H7 (cell line): ENCODE measurements at regions not wholly inside any gene's neighbourhood (a gene's known extent, or its start where the extent isn't known, plus 50 kb on each side); places are given as distances from the start of the nearest gene placed in this dataset.

Experiments
- DNase-seq: peaks from one replicate; pipeline ENCODE4 v3.0.0; 2012
- H3K27me3 ChIP-seq: 2 replicates; pipeline ENCODE4 v1.6.0; 2011; ENCODE audit warnings: mild to moderate bottlenecking, low read length; ENCODE audit not compliant: control insufficient read depth, insufficient read depth
- H3K36me3 ChIP-seq: replicated peaks from 2 replicates; pipeline ENCODE4 v1.5.1; 2011; ENCODE audit warnings: low read length; ENCODE audit not compliant: control insufficient read depth, insufficient read depth
- H3K4me3 ChIP-seq: 2 replicates; pipeline ENCODE4 v1.5.1; 2011; ENCODE audit warnings: low read depth, mild to moderate bottlenecking, control low read depth, low read length, moderate library complexity; ENCODE audit not compliant: insufficient read depth

- no peaks in the 10 kb centered on the region for H3K36me3 ChIP-seq
- no peak for DNase-seq
- no peak overlapping the region for H3K4me3 ChIP-seq
- no peaks in the 10 kb centered on the region for H3K27me3 ChIP-seq
Measured at GRCh38 chr13:110773480-110773879, 60.0 kb downstream of the ING1 start.

GRCh38 chr13:110774051-110774450 is 60.6 kb downstream of the ING1 start:
- no peak for DNase-seq
- H3K4me3 ChIP-seq, result no peak overlapping the region
- H3K27me3 ChIP-seq, result no peaks in the 10 kb centered on the region

DNA sequence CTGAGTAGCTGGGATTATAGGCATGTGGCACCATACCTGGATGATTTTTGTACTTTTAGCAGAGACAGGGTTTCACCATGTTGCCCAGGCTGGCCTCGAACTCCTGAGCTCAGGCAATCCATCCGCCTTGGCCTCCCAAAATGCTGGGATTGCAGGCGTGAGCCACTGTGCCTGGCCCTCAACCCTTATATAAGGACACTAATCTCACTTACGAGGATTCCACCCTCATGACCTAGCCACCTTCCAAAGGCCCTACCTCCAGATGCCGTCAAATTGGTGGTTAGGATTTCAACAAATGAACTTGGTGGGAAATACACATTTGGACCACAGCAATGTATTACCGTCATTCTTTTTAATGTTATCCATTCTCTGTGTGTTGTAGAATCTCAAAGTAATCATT is 61.0 kb downstream of the ING1 start:
- DNase-seq, result no peak
- Histone ChIP-seq H3K4me3 (no peak overlapping the region), H3K36me3 (no peaks in the 10 kb centered on the region), H3K27me3 (no peaks in the 10 kb centered on the region)

More at GRCh38 chr13:110774051-110774450, 60.6 kb downstream of the ING1 start:
- no peaks in the 10 kb centered on the region for H3K36me3 ChIP-seq

DNA sequence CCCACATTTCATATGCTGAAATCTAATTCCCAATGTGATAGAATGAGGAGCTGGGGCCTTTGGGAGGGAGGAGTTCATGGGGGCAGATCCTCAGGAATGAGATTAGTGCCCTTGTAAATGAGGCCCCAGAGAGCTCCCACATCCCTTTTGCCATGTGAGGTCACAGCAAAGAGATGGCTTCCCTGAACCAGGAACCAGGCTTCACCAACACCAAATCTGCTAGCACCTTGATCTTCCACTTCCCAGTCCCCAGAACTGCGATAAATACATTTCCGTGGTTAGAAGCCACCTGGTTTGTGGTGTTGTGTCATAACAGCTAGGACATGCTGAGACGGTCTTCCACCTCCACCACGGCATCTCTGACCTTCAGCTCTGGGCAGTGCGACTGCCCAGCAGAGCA is 62.1 kb downstream of the ING1 start:
- no peak overlapping the region for H3K4me3 ChIP-seq
- no peak for DNase-seq
- no peaks in the 10 kb centered on the region for H3K36me3 ChIP-seq
- no peaks in the 10 kb centered on the region for H3K27me3 ChIP-seq

DNA sequence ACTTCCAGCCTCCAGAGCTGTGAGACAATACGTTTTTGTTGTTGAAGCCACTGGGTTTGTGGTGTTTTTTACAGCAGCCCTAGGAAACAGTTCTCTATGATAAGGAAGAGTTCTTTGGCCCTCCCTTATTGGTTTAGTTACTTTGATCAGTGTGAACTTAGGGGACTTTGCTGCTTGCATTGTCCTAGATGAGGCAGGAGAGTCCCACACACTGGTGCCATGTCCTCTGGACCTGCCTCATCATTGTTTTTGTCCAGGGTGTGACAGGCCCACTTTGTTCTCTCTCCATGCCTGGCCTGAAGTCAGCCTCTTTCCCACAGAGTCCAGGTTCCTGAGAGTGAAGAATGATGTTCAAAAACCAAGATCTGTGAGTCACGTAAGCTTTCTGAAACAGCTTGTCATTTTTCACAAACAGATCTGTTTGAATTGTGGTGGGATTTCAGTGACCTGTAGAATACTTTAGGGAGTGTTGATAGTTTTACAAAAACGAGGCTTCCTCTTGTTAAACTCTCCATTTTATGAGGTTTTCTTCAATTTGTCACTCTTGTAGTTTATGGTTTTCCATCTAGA is 63.8 kb downstream of the ING1 start:
- Histone ChIP-seq H3K27me3 (no peaks in the 10 kb centered on the region), H3K36me3 (no peaks in the 10 kb centered on the region), H3K4me3 (no peak overlapping the region)
- DNase-seq, result no peak

- Histone ChIP-seq H3K4me3 (no peak overlapping the region), H3K27me3 (no peaks in the 10 kb centered on the region), H3K36me3 (no peaks in the 10 kb centered on the region)
- DNase-seq, result no peak
Measured at GRCh38 chr13:110779022-110779421, 65.5 kb downstream of the ING1 start.

DNA sequence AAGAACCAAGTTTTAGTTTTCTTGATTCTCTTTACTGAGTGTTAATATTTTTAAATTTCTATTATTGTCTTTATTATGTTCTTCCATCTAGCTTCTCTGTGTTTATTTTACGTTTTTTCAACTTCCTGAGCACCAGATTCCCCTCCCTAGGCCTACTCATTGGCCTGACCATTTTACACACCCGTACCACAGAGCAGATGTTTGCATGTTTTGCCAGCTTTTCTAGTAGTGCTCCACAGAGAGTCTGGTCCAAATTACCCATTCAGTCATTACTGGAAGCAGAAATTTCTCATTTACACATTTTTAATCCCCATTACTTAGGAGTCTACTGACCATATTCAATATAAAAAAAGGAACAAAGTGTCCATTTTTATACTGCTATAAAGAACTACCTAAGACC is 66.9 kb downstream of the ING1 start:
- no peaks in the 10 kb centered on the region for H3K36me3 ChIP-seq
- no peak for DNase-seq
- H3K27me3 ChIP-seq, result no peaks in the 10 kb centered on the region
- no peak overlapping the region for H3K4me3 ChIP-seq

- Histone ChIP-seq H3K4me3 (no peak overlapping the region), H3K27me3 (no peaks in the 10 kb centered on the region), H3K36me3 (no peaks in the 10 kb centered on the region)
- no peak for DNase-seq
Measured at GRCh38 chr13:110782185-110782584, 68.7 kb downstream of the ING1 start.

DNA sequence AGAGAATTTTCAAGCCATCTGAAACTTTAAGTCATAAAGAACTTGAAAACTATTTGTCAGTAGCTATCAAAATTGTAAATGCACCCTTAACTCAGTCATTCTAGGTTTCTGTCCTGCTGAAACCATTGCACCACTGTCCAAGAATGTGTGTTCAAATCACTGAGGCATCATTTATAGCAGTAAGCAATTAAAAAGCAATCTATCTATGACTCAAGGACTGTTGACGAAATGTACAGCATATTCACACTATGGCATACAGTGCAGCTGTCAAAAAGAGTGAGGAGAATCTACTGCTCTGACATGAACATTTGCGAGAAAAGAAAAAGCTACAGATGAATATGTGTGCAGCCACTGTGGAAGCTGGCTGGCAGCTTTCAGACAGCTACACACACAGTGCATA is 71.2 kb downstream of the ING1 start:
- no peak for DNase-seq
- Histone ChIP-seq H3K27me3 (no peaks in the 10 kb centered on the region), H3K4me3 (no peak overlapping the region), H3K36me3 (no peaks in the 10 kb centered on the region)

DNA sequence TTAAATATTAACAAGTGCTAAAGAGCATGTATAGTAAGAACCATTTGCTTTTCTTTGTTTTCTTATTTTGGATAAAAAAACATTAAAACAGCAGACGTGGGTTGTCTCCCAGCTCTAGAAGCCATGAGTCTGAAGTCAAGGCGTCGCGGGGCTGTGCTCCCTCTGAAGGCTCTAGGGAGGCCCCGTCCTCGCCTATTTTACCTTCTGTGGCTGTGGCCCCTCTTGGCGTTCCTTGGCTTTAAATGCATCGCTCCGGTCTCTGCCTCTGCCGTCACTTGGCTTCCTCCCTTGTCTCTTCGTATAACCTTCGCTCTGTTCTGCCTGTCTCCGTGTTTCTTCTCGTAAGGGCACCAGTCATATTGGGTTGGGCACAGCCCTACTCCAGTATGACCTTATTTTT is 75.3 kb downstream of the ING1 start:
- Histone ChIP-seq H3K27me3 (no peaks in the 10 kb centered on the region; the same call in 1 of the 2 replicates), H3K4me3 (no peak overlapping the region), H3K36me3 (no peaks in the 10 kb centered on the region)
- no peak for DNase-seq

- H3K4me3 ChIP-seq, result no peak overlapping the region
- DNase-seq, result no peak
- no peaks in the 10 kb centered on the region for H3K36me3 ChIP-seq
- H3K27me3 ChIP-seq, result no peaks in the 10 kb centered on the region; the same call in 1 of the 2 replicates
Measured at GRCh38 chr13:110789871-110790270, 76.4 kb downstream of the ING1 start.

GRCh38 chr13:110790371-110790770 is 76.9 kb downstream of the ING1 start:
- H3K27me3 ChIP-seq, result no peaks in the 10 kb centered on the region; the same call in 1 of the 2 replicates
- no peak overlapping the region for H3K4me3 ChIP-seq
- no peak for DNase-seq
- H3K36me3 ChIP-seq, result no peaks in the 10 kb centered on the region

DNA sequence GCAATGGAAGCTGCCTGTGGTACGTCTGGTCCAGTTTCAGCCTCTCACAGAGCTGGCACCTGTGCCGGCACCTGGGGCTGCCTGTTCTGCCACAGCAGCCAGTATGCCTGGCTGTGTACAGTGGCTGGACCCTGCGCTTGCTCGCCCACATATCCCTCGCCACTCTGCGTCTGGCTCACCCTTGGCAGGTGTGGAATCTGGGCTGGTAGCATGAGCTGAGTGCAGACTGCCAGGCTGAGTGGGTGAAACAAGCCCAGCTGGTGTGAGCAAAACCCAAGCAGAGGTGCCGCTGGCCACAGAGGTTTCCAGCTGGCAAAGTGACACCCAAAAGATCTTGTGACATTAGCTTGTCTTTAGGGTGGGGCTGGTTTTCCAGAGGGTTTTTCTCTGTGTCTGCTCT is 80.7 kb downstream of the ING1 start:
- peaks cover 4% of the 10 kb centered on the region; the same call in 1 of the 2 replicates for H3K27me3 ChIP-seq
- H3K36me3 ChIP-seq, result no peaks in the 10 kb centered on the region
- no peak for DNase-seq
- no peak overlapping the region for H3K4me3 ChIP-seq

DNA sequence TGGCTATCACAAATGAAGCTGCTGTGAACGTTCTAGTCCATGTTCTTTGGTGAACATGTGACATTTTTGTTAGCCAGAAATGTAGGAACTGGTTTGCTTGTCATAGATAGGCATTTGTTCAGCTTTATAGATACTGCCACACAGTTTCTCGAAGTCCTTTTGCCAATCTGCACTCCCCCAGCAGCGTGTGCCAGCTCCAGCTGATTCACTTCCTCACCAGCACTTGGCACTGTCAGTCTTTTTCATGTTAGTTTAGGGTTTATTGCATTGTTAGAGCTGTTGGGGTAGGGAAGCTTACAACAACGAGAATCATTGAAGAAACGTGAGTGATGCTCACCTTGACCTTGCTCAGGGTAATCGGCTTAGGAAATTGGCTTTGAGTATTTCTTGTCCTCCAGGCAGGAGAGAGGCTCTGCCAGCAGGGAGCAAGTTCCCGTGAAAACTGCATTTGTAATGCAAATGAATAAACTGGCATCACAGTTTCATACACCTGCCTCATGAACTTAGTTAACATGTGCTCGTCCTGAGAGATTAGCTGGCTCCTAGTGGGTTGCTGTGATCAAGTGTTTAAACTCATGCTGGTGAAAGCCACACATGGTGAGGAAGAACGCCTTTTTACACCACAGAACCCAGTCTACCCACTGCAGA is 83.9 kb downstream of the ING1 start:
- Histone ChIP-seq H3K36me3 (no peaks in the 10 kb centered on the region), H3K27me3 (peaks cover 5% of the 10 kb centered on the region; the same call in 1 of the 2 replicates), H3K4me3 (no peak overlapping the region)
- DNase-seq, result peak; percentile 51

DNA sequence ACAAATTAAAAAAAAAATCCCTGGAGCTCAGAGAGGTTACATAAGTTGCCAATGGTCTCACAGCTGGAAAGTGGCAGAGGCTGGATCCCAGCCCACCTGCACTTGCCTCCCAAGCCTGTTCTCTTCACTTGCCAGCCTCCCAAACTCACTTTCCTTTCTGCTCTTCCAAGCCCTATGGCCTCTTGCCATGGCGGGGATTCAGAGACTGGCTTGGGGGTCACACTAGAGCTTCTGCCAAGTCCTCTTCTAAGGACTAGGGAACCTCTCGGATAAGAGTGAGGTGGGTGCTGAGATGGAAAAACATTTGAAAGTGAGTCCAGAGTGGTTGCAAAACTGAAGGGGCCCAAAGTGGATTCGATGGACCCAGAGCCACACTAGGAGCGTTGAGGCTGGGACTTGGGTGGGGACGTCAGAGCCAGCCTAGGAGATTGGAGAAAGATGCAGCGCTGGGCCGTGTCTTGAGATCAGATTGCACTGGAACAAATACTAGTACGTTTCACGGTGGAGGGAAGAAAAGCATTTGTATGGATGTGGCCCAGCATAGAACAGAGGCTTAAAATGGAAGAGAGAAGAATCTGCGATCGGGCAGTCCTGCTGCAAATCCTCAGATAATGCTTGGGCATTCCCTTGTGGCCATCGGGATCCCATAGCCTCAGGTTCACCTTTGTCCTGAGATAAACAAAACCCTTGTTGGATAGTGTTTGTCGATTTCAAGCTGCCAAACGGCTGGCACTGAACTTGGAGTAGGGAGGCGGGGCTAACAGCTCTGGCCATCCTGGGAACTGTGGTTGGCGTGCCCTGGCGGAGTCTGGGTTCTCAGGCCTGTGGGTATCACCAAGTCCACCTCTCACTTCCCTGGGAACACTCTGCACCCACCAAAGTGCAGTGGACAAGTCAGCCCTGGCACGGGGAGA is 84.8 kb downstream of the ING1 start:
- Histone ChIP-seq H3K27me3 (peaks cover 5% of the 10 kb centered on the region; the same call in 1 of the 2 replicates), H3K36me3 (no peaks in the 10 kb centered on the region), H3K4me3 (no peak overlapping the region)
- no peak for DNase-seq
